Stimulated activated naive B cell treated with anti-CD40 and anti-IgM and Interleukin-4, amounts not matched to agents 10 μg/mL and 1 μg/mL and 100 μg/mL, for 72 hours (primary cell): ENCODE measurements at regions not wholly inside any gene's neighbourhood (a gene's known extent, or its start where the extent isn't known, plus 50 kb on each side); places are given as distances from the start of the nearest gene placed in this dataset.

ENCODE experiments used
- ATAC-seq, 2 donors: fragments of 150-1000 bp; cut with Tn5 transposase; replicated peaks; 2 replicates each; pipeline ENCODE4 v1.10.0; 2021; ENCODE audit warnings: moderate library complexity in 1 of 2
- DNase-seq: peaks from one replicate; pipeline ENCODE4 v3.0.0; 2021
- H3K27ac Mint-ChIP-seq: one replicate; pipeline ENCODE4 v1.8.0; 2022; ENCODE audit warnings: mild to moderate bottlenecking, mixed read lengths
- H3K27me3 Mint-ChIP-seq, 2 donors: one replicate each; pipeline ENCODE4 v1.8.0; 2022; ENCODE audit warnings: mixed read lengths in 2 of 2
- H3K36me3 Mint-ChIP-seq, 2 donors: one replicate each; pipeline ENCODE4 v1.8.0; 2022; ENCODE audit warnings: mixed read lengths in 2 of 2, mild to moderate bottlenecking in 1 of 2
- H3K4me1 Mint-ChIP-seq, 2 donors: one replicate each; pipeline ENCODE4 v1.8.0; 2022; ENCODE audit warnings: mixed read lengths in 2 of 2, mild to moderate bottlenecking in 1 of 2
- H3K4me3 Mint-ChIP-seq, 2 donors: one replicate each; pipeline ENCODE4 v1.8.0; 2022; ENCODE audit warnings: mild to moderate bottlenecking in 2 of 2, mixed read lengths in 2 of 2, moderate library complexity in 1 of 2
- H3K9me3 Mint-ChIP-seq, 2 donors: one replicate each; pipeline ENCODE4 v1.8.0; 2022; ENCODE audit warnings: mixed read lengths in 2 of 2, mild to moderate bottlenecking in 1 of 2

DNA sequence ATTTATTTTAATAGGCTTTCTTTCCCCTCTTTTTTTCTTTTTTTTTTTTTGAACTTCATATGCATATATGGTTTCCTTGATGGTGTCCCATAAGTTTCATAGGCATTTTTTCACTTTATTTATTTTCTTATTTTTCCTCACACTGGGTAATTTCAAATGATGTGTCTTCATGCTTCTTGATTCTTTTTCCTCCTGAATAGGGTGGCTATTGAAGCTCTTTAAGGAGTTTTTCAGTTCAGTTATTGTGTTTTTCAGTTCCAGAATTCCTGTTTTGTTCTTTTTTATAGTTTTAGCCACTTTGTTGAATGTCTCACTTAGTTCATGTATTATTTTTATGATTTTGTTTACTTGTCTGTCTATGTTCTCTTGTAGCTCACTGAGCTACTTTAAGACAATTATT lies 273.2 kb downstream of the NFKBIZ start:
- DNase-seq (no peak), ATAC-seq (no peak)
- Mint-ChIP-seq H3K36me3 (peaks cover 18 to 24% of the 10 kb centered on the region in 2 donors), H3K4me1 (peaks cover 0 to 10% of the 10 kb centered on the region in 2 donors), H3K27ac (no peak overlapping the region), H3K9me3 (peaks cover 16 to 21% of the 10 kb centered on the region in 2 donors), H3K4me3 (no peak overlapping the region), H3K27me3 (no peaks in the 10 kb centered on the region)

DNA sequence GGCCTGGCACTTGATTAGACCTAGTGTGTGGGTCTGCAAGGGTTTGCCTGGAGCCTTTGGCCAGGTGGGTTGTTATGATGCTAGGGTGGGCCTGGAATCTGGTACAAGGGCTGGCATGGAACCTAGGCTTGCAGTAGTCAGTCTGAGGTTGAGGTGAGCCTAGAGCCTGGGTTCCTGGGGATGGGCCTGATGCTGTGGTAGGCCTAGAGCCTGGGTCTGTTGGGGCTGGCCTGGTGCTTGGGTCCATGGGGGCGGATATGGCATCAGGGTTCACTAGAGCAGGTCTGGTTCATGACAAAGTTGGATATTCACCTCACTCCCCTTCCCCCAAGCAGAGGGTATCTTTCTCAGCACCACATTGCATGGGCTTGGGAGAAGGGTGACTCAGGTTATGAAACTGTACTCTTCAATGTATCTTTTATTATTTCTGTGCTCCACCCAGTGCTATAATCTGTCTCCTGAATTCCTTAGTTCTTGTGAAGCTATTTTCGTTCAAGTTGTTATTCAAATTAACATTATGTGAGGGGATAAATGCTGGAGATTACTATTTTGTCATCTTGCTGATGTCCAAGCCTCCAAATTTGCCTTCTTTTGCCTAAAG lies 274.4 kb downstream of the NFKBIZ start:
- Mint-ChIP-seq H3K9me3 (peaks cover 16 to 23% of the 10 kb centered on the region in 2 donors), H3K27me3 (no peaks in the 10 kb centered on the region), H3K4me3 (no peak overlapping the region), H3K36me3 (peaks cover 18 to 24% of the 10 kb centered on the region in 2 donors), H3K27ac (no peak overlapping the region), H3K4me1 (peaks cover 0 to 10% of the 10 kb centered on the region in 2 donors)
- DNase-seq: no peak
- ATAC-seq: no peak

DNA sequence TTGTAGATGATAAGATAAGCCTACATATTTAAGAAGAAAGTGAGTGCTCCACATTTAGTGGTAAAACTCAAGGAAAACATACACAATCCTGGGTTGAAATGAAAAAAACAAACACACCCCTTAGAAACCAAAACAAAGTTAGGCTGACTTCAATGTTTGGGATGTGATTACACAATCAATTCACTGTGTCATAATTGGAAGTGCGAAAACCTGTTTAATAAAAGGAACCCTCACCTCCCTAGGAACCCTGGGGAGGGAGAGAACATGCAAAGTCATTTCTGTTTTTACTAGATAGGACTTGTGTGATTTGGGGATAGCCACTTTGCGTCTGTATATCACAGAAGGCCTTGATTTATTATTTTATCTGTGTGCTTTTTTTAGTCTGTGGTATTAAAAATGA lies 275.0 kb downstream of the NFKBIZ start:
- peaks cover 16 to 23% of the 10 kb centered on the region in 2 donors for H3K9me3 Mint-ChIP-seq
- H3K27me3 Mint-ChIP-seq: no peaks in the 10 kb centered on the region
- no peak for DNase-seq
- H3K4me1 Mint-ChIP-seq: peaks cover 0 to 10% of the 10 kb centered on the region in 2 donors
- H3K36me3 Mint-ChIP-seq: peaks cover 18 to 26% of the 10 kb centered on the region in 2 donors
- H3K4me3 Mint-ChIP-seq: no peak overlapping the region
- no peak overlapping the region for H3K27ac Mint-ChIP-seq
- ATAC-seq: no peak

DNA sequence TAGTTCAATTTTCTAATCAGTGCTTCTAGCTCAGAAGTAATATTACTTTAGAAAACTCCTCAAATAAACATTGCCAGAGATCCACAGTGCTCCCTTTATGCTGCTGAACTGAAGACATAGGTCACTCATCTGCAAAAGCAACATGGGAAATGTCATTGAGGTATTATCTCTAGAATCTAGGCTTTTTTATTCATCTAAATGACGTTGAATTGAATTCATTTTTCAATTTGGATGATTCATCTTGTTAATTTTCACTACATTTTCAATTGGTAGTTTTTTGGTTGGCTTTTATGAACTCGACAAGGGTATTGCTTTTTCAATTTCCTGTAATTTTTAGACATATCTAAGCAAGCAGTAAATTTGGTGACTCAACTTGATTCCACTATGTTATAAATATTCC lies 275.4 kb downstream of the NFKBIZ start:
- Mint-ChIP-seq H3K27ac (no peak overlapping the region), H3K36me3 (peaks cover 18 to 26% of the 10 kb centered on the region in 2 donors), H3K9me3 (peaks cover 16 to 23% of the 10 kb centered on the region in 2 donors), H3K4me1 (peaks cover 0 to 12% of the 10 kb centered on the region in 2 donors), H3K4me3 (no peak overlapping the region), H3K27me3 (no peaks in the 10 kb centered on the region)
- DNase-seq (no peak), ATAC-seq (no peak)

DNA sequence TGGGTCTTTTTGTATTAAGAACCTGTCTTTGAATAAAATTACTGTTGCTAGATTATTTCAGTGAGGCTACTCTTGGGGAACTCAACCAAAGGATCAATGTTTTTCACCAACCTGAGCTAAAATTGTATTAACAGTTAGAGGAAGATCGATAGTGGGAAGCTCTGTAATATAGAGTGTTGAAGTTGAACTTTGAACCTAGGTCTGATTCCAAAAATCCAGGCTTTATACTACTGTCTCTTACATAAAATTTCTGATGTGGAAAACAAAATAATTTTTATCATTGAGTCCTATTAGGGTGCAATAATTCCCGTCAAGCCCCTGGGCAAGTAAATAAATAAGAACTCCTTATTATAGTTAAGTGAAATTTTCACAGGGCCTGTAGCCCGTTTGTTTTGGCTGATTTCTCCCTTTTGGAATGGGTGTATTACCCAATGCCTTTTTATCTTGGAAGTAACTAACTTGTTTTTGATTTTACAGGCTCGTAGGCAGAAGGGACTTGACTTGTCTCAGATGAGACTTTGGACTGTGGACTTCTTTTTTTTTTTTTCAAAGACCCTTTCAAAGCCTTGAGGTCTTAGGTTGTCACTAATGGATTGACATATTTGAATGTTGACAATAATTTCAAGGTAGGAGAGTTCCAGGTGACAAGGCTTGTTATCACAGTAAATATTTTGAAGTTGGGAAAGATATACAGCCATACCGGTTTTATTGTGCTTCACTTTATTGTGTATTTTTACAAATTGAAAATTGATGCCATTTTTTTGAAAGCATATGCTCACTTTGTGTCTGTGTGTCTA lies 276.1 kb downstream of the NFKBIZ start:
- ATAC-seq (no peak), DNase-seq (no peak)
- no peak overlapping the region for H3K4me3 Mint-ChIP-seq
- H3K36me3 Mint-ChIP-seq: peaks cover 18 to 26% of the 10 kb centered on the region in 2 donors
- H3K27ac Mint-ChIP-seq: no peak overlapping the region
- H3K4me1 Mint-ChIP-seq: peaks cover 7 to 19% of the 10 kb centered on the region in 2 donors
- H3K9me3 Mint-ChIP-seq: peaks cover 16 to 21% of the 10 kb centered on the region in 2 donors
- H3K27me3 Mint-ChIP-seq: no peaks in the 10 kb centered on the region

DNA sequence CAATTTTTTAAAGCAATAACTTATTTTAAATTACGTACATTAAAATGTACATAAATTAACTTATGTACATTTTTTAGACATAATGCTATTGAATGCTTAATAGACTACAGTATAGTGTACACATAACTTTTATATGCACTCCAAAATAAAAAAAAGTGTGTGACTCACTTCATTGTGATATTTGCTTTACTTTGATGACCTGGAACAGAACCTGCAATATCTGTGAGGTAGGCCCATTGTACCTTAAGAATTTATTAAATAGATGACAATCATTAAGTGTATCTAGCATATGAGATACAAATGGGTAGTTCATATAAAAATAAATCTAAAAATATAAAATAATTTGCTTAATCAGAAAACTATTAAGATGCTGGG lies 276.7 kb downstream of the NFKBIZ start:
- peaks cover 13 to 25% of the 10 kb centered on the region in 2 donors for H3K4me1 Mint-ChIP-seq
- H3K27me3 Mint-ChIP-seq: no peaks in the 10 kb centered on the region
- H3K36me3 Mint-ChIP-seq: peaks cover 18 to 26% of the 10 kb centered on the region in 2 donors

DNA sequence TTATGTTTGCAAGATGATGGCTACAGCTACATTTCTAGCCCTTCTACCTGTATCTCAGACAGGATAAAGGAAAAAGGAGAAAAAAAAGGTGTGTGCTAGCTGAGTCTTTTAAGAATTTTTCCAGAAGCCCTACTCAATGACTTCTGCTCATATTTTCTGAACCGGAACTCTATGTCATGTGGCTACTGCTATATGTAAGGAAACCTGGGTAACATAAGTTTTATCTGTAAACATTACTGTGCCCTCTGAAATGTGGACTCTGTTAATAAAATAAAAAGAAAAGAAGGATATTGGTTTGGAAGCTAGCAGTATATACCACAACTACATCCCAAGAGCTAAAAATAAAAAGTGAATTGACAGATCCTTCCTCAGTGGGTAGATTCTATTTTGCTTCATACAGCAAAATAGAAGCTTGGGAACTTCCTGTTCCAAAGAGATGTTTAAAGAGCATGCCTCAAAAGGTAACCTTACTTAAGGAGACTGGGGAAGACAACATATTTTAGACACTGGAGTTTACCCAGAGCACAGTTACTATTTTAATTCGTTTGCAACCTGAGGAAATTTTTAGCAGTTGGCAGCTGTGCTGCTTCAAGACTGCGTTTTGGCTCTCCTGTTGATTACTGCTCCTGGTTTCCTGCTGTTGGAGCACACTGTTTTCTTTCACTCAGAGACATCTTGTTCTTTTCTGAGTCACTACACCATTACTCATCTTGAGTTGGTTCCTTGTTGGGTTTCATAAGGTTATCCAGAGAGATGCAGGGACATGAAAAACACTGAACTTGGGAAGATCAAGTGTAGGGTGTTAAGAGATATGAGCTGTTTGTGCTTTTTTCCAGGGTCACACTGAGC lies 280.7 kb downstream of the NFKBIZ start:
- H3K27ac Mint-ChIP-seq: peak overlapping the region; percentile 80
- no peaks in the 10 kb centered on the region for H3K27me3 Mint-ChIP-seq
- H3K36me3 Mint-ChIP-seq: peaks cover 0 to 2% of the 10 kb centered on the region in 2 donors
- DNase-seq (no peak), ATAC-seq (peak; percentile 85 to 91)
- H3K4me1 Mint-ChIP-seq: peaks cover 27 to 42% of the 10 kb centered on the region in 2 donors
- peaks cover 0 to 5% of the 10 kb centered on the region in 2 donors for H3K9me3 Mint-ChIP-seq
- peak overlapping the region; percentile 13 to 31 for H3K4me3 Mint-ChIP-seq

More for the DNA sequence above, 276.7 kb downstream of the NFKBIZ start:
- ATAC-seq (no peak), DNase-seq (no peak)
- no peak overlapping the region for H3K4me3 Mint-ChIP-seq
- peaks cover 16 to 22% of the 10 kb centered on the region in 2 donors for H3K9me3 Mint-ChIP-seq
- no peak overlapping the region for H3K27ac Mint-ChIP-seq

DNA sequence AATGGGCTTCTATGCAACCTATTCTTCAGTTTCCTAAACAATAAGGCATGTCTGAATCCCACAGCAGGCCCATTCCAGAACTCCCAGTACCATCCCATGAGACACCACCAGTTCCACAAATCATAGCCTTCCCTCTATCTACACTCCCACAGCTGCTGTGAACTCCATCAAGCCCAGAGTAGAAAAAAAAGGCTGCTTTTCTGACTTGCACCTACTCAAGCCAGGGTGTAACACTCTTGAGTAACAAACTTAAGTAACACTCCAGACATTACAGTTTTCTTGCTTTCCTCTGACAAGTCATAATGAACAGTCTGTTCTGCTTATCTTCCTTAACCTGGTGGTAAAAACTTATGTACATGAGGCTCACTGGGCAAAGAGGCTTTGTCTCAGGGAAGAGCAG lies 283.1 kb downstream of the NFKBIZ start:
- no peak for DNase-seq
- peaks cover 0 to 5% of the 10 kb centered on the region in 2 donors for H3K9me3 Mint-ChIP-seq
- ATAC-seq: no peak
- H3K4me1 Mint-ChIP-seq: peaks cover 36 to 55% of the 10 kb centered on the region in 2 donors
- H3K27ac Mint-ChIP-seq: no peak overlapping the region
- H3K36me3 Mint-ChIP-seq: peaks cover 0 to 2% of the 10 kb centered on the region in 2 donors
- no peak overlapping the region for H3K4me3 Mint-ChIP-seq
- H3K27me3 Mint-ChIP-seq: no peaks in the 10 kb centered on the region

DNA sequence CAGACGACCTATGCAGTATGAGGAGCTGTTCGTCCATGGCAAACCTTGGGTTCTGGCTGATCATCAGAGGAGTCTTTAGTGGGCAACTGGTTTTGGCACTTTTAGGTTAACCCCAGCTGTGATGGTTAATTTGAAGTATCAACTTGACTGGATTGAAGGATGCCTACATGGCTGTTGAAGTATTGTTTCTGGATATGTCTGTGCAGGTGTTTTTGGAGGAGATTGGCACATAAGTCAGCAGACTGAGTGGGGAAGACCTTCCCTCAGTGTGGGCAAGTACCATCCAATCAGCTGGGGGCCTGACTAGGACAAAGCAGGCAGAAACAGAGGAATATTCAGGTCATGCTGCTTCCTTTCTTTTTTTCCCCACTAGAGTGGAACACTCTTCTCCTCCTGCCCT lies 284.1 kb downstream of the NFKBIZ start:
- peak in 1 of 2 donors; percentile 22 for ATAC-seq
- Mint-ChIP-seq H3K27ac (no peak overlapping the region), H3K9me3 (peaks cover 0 to 3% of the 10 kb centered on the region in 2 donors), H3K4me1 (peaks cover 36 to 55% of the 10 kb centered on the region in 2 donors), H3K27me3 (no peaks in the 10 kb centered on the region), H3K36me3 (peaks cover 0 to 2% of the 10 kb centered on the region in 2 donors), H3K4me3 (no peak overlapping the region)
- DNase-seq: no peak

DNA sequence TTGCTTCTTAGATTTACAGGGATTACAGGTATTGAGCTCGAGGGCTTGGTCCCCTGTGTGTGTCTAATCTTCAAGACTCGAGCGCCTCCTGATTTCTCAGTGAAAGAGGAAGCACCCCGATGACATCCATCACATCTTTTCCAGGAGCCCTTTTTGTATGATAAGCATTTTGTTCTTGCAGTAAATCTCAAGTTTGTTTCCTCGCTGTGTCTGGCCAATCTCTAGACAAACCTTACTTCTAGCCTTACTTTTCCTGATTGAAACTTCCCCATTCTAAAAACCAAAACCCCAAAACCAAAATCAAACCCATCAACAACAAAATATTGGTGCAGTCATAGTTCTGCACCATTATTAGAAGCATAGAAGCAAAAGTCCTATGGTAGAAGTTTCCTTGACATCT lies 286.0 kb downstream of the NFKBIZ start:
- no peak for DNase-seq
- no peaks in the 10 kb centered on the region for H3K36me3 Mint-ChIP-seq
- no peaks in the 10 kb centered on the region for H3K27me3 Mint-ChIP-seq
- no peak for ATAC-seq
- H3K9me3 Mint-ChIP-seq: peaks cover 0 to 3% of the 10 kb centered on the region in 2 donors
- H3K27ac Mint-ChIP-seq: no peak overlapping the region
- H3K4me3 Mint-ChIP-seq: no peak overlapping the region
- peaks cover 30 to 47% of the 10 kb centered on the region in 2 donors for H3K4me1 Mint-ChIP-seq

DNA sequence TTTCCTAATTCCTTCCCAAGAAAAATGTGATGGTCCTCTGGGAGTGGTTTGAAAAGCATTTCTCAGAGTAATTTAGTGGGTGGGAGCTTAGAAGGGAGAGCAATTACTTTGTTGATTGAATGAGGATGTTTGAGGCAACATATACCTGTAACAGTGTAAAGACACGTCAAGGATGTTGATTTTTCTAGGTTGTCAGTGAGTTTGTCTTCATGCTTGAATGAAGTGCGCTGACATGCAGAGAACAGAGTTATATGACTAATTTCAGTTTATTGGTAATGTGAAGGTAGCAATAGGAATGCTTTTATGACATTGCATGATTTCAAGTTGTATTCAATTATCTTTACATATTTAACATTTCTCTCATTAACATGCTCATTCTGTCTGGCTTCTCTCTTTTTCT lies 286.9 kb downstream of the NFKBIZ start:
- ATAC-seq: peak; percentile 27 to 71
- no peaks in the 10 kb centered on the region for H3K27me3 Mint-ChIP-seq

DNA sequence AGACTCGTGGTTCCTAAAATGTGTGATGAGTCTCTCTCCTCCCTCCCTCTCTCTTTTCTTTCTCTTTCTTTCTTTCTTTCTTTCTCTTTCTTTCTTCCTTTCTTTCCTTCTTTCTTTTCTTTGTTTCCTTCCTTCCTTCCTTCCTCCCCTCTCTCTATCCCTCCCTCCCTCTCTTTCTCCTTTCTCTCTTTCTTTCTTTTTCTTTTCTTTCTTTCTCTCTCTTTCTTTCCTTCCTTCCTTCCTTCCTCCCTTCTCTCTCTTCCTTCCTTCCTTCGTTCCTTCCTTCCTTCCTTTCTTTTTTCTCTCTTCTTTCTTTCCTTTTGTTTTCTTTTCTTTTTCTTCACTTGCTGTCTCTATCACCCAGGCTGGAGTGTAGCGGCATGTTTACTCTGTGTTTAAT lies 290.8 kb downstream of the NFKBIZ start:
- no peaks in the 10 kb centered on the region for H3K36me3 Mint-ChIP-seq
- no peak overlapping the region for H3K4me3 Mint-ChIP-seq
- H3K27ac Mint-ChIP-seq: peak overlapping the region; percentile 15
- no peaks in the 10 kb centered on the region for H3K27me3 Mint-ChIP-seq
- DNase-seq (no peak), ATAC-seq (no peak)
- no peaks in the 10 kb centered on the region for H3K9me3 Mint-ChIP-seq
- H3K4me1 Mint-ChIP-seq: peaks cover 15 to 20% of the 10 kb centered on the region in 2 donors

More for the DNA sequence above, 286.9 kb downstream of the NFKBIZ start:
- no peak overlapping the region for H3K27ac Mint-ChIP-seq
- DNase-seq: no peak
- H3K4me3 Mint-ChIP-seq: no peak overlapping the region
- no peaks in the 10 kb centered on the region for H3K36me3 Mint-ChIP-seq
- H3K9me3 Mint-ChIP-seq: peaks cover 0 to 1% of the 10 kb centered on the region in 2 donors
- H3K4me1 Mint-ChIP-seq: peaks cover 23 to 38% of the 10 kb centered on the region in 2 donors

DNA sequence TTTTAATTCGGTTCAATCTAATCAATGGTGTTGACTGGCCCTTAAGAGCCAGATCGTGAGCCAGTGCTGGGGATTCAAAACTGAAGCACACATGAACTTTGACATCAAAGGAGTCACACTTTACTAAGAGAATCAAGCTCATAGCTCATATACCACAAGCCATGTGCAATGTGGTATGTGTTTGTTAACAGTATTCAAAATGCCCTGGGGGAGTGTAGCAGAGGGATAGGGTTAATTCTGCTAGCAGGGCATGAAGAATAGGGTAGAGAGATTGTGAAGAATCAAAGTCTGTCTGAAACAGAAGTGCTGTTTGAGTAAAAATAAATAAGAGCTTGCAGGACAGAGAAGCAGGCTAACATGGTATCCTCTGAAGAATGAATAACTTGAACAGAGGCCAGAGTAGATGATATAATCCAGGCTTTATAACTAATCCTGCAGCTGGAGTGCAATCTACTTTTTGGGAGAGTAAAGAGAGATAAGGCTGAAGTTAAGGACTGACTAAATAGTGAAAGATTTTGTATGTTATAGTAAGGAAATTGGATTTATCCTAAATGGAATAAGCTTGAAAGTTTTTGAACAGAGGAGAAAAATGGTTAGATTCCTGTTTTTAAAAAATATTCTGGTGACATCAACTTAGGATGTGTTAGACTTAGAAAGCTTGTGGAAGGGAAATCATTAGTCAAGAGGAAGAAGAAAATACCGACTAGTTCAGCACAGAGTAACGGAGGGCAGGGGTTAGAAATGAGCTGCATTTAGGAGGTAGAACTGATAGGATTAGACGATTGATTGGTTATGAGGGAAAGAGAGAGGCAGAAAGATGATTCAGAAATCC lies 292.0 kb downstream of the NFKBIZ start:
- Mint-ChIP-seq H3K36me3 (no peaks in the 10 kb centered on the region), H3K4me3 (no peak overlapping the region), H3K27ac (no peak overlapping the region), H3K4me1 (peaks cover 11 to 13% of the 10 kb centered on the region in 2 donors), H3K9me3 (peaks cover 0 to 3% of the 10 kb centered on the region in 2 donors), H3K27me3 (no peaks in the 10 kb centered on the region)
- DNase-seq: no peak
- ATAC-seq: no peak
